ENCODE measurements at regions not wholly inside any gene's neighbourhood (a gene's known extent, or its start where the extent isn't known, plus 50 kb on each side); places are given as distances from the start of the nearest gene placed in this dataset.
"Not testable (repeated sequence)": the region's sequence is repeated elsewhere in the genome, so short reads cannot be mapped to it uniquely, and the experiment has no call there.

DNA sequence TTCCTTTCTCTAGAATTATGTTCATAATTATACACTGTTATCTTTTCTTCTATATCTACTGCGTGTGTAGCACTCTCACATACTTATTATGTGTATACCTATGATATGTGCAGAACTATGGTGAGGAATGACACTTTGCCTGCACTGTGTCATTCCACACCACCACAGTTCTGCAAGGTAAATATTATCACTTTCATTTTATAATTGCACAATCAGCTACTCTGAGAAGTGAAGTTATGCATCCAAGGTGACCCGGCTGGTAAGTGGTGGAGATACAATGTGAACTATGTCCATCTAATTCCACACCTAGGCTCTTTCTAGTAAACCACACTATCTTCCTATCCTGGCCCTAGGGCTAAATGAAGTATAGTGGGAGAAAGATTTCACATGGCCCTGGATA, 170.1 kb upstream of the ATP10B start:
- Histone ChIP-seq H3K36me3 (no peaks in the 10 kb centered on the region), H3K4me3 (no peak overlapping the region)
- DNase-seq: no peak

GRCh38 chr5:161009817-161010216, 157.8 kb upstream of the ATP10B start:
- no peak overlapping the region for H3K4me3 ChIP-seq
- H3K4me1 ChIP-seq: no peaks in the 10 kb centered on the region
- H3K36me3 ChIP-seq: no peaks in the 10 kb centered on the region
- no peaks in the 10 kb centered on the region for H3K9me3 ChIP-seq
- no peak overlapping the region for H3K27ac ChIP-seq
- no peak for DNase-seq
- no peaks in the 10 kb centered on the region for H3K27me3 ChIP-seq
- no peak for TF ChIP-seq CTCF (IDR thresholded peaks at IDR 0.05)
- no peak for TF ChIP-seq POLR2A (IDR thresholded peaks at IDR 0.05)

More for the DNA sequence above, 170.1 kb upstream of the ATP10B start:
- Histone ChIP-seq H3K27me3 (no peaks in the 10 kb centered on the region), H3K27ac (no peak overlapping the region), H3K9me3 (no peaks in the 10 kb centered on the region), H3K4me1 (no peaks in the 10 kb centered on the region)
- TF ChIP-seq POLR2A (IDR thresholded peaks at IDR 0.05) (no peak), CTCF (IDR thresholded peaks at IDR 0.05) (no peak)

- H3K27me3 ChIP-seq: no peaks in the 10 kb centered on the region
- no peaks in the 10 kb centered on the region for H3K9me3 ChIP-seq
- TF ChIP-seq CTCF (IDR thresholded peaks at IDR 0.05) (no peak), POLR2A (IDR thresholded peaks at IDR 0.05) (no peak)
- no peaks in the 10 kb centered on the region for H3K4me1 ChIP-seq
- H3K4me3 ChIP-seq: no peak overlapping the region
- H3K36me3 ChIP-seq: no peaks in the 10 kb centered on the region
- H3K27ac ChIP-seq: no peak overlapping the region
- no peak for DNase-seq
These were observed 157.2 kb upstream of the ATP10B start for GRCh38 chr5:161009194-161009593.

DNA sequence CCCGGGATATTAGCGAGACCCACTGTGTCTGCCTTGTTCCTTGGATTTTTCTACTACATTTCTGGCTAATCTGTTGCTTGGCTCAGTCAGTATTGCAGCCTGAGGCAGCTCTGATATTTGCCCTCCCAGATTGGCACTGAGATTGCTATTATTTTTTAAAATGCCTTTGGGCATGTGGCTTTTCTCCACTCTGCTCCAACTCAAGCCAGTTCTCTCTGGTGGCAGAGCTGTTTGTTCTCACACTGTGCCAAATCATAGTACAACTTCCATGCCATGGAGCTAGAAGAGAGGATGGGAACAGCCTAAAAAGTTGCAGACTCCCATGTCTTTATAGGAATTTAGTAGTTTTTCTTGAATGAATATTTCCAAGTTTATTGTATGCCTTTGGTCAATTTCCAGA, 155.9 kb upstream of the ATP10B start:
- DNase-seq: no peak
- Histone ChIP-seq H3K4me1 (no peaks in the 10 kb centered on the region), H3K4me3 (no peak overlapping the region), H3K36me3 (no peaks in the 10 kb centered on the region), H3K27me3 (no peaks in the 10 kb centered on the region), H3K27ac (no peak overlapping the region), H3K9me3 (no peaks in the 10 kb centered on the region)
- TF ChIP-seq CTCF (IDR thresholded peaks at IDR 0.05) (no peak), POLR2A (IDR thresholded peaks at IDR 0.05) (no peak)

DNA sequence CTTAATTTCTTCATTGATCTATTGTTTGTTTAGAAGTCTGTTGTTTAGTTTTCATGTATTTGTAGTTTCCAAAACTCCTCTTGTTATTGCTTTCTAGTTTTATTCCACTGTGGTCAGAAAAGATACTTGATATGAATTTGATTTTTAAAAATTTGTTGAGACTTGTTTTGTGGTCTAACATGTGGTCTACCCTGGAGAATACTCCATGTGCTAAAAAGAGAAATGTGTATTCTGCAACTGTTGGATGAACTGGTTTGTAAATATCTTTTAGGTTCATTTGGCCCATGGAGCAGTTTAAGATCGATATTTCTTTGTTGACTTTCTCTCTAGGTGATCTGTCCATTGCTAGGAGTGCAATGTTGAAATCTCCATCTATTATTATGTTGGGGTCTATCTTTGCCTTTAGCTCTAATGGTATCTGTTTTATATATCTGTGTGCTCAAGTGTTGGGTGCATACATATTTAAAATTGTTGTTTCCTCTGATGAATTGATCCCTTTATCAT, 150.6 kb upstream of the ATP10B start:
- no peak for DNase-seq
- H3K36me3 ChIP-seq: no peaks in the 10 kb centered on the region
- no peak overlapping the region for H3K4me3 ChIP-seq
- H3K27ac ChIP-seq: no peak overlapping the region
- H3K9me3 ChIP-seq: no peaks in the 10 kb centered on the region
- H3K27me3 ChIP-seq: no peaks in the 10 kb centered on the region
- TF ChIP-seq POLR2A (IDR thresholded peaks at IDR 0.05) (no peak), CTCF (IDR thresholded peaks at IDR 0.05) (no peak)
- no peaks in the 10 kb centered on the region for H3K4me1 ChIP-seq

DNA sequence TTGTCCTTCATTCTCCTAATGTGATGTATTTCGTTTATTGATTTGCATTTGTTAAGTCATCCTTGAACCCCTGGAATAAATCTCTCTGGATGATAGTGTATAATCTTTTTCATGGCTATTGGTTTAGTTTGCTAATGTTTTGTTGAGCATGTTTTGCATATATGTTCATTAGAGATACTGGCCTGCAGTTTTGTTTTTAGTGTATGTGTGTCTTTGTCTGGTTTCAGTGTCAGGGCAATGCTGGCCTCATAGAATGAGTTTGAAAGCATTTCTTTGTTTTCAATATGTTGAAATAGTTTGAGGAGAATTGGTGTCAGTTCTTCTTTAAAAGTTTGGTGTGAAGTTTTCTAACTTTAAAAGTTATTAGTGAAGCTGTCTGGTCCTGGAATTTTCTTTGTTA, 149.6 kb upstream of the ATP10B start:
- Histone ChIP-seq H3K4me1 (no peaks in the 10 kb centered on the region), H3K4me3 (no peak overlapping the region), H3K27me3 (no peaks in the 10 kb centered on the region), H3K36me3 (no peaks in the 10 kb centered on the region), H3K27ac (no peak overlapping the region), H3K9me3 (no peaks in the 10 kb centered on the region)
- no peak for DNase-seq
- TF ChIP-seq POLR2A (IDR thresholded peaks at IDR 0.05) (no peak), CTCF (IDR thresholded peaks at IDR 0.05) (no peak)

- not testable (repeated sequence) for H3K4me3 ChIP-seq, H3K36me3 ChIP-seq, H3K27me3 ChIP-seq, H3K9me3 ChIP-seq, H3K4me1 ChIP-seq, H3K27ac ChIP-seq, DNase-seq
These were observed 149.1 kb upstream of the ATP10B start for GRCh38 chr5:161001142-161001541.
